ENCODE measurements at regions not wholly inside any gene's neighbourhood (a gene's known extent, or its start where the extent isn't known, plus 50 kb on each side); places are given as distances from the start of the nearest gene placed in this dataset.

DNA sequence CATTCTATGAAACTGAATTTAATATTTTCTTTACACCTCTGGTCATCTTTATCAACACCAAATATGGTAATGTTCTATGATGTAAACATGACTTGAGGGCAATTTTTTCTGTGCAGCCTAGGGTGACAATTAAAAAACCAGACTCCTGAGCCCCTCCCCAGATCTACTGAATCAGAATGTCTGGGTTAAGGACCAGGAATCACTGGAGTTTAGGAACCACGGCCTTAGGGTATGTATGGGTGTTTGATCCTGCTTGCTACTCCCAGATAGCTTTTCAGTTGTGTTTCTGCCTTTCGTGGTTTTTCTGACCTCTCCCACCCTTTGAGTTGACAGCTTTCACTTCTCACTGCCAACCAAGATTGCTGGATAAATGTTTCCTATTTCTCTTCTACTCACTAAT, 332.2 kb downstream of the DHX15 start:
- no peak for TF ChIP-seq HDAC3 (IDR thresholded peaks at IDR 0.05; ENCODE audit: borderline replicate concordance, partially characterized antibody)
- no peak for TF ChIP-seq RNF2 (IDR thresholded peaks at IDR 0.05)
- no peak for TF ChIP-seq PHF21A (IDR thresholded peaks at IDR 0.05; ENCODE audit: borderline replicate concordance, low read depth)
- no peak for TF ChIP-seq FOXJ3 (CRISPR knock-in tag; IDR thresholded peaks at IDR 0.05)
- no peak for TF ChIP-seq NFIC (IDR thresholded peaks at IDR 0.05)
- no peak for TF ChIP-seq SMC3 (conservative IDR thresholded peaks at IDR 0.05; ENCODE audit: insufficient read depth, low read depth, low read length)
